Left cardiac atrium (tissue), 4 donors: ENCODE measurements at regions not wholly inside any gene's neighbourhood (a gene's known extent, or its start where the extent isn't known, plus 50 kb on each side); places are given as distances from the start of the nearest gene placed in this dataset.

ENCODE experiments used
- ATAC-seq, 2 donors: fragments of 200-7000 bp; cut with Tn5 transposase; one replicate each; pipeline ENCODE4 v1.9.1; 2020; ENCODE audit warnings: mild to moderate bottlenecking in 2 of 2, moderate library complexity in 2 of 2
- DNase-seq: peaks from one replicate; pipeline ENCODE4 v3.0.0-alpha.2; 2020
- intact Hi-C, 2 donors: fragments of 100-400 bp; cut with DNase I; formaldehyde crosslinking; loops; one replicate each; pipeline versions ENCODE4 v1.14.1 to v1.15.1; 2022 to 2023
- donor health status: DM: no; HTN: yes; CAD: no.
- donor health status: DM: no; HTN: yes; CAD: no; lungs with severe emphysema.
- donor health status: DM: yes; HTN: yes; CAD: no.
- donor health status: Dilated cardiomyopathy.

GRCh38 chr6:121830736-121831135 lies 395.3 kb downstream of the GJA1 start:
- peak in 1 of 2 donors; percentile 42 for ATAC-seq
- intact Hi-C loops, result no loop called here
- no peak for DNase-seq

- no peak for DNase-seq
Observed at GRCh38 chr6:121835662-121836061, 400.2 kb downstream of the GJA1 start.

GRCh38 chr6:121837545-121838229 lies 402.2 kb downstream of the GJA1 start:
- DNase-seq, result no peak
- ATAC-seq, result no peak
- intact Hi-C loops, result no loop called here

More at GRCh38 chr6:121835662-121836061, 400.2 kb downstream of the GJA1 start:
- intact Hi-C loops, result no loop called here
- peak in 1 of 2 donors; percentile 40 for ATAC-seq

- ATAC-seq, result peak; percentile 95 to 98
- DNase-seq, result peak; percentile 27
- intact Hi-C loops, result no loop called here
Observed at GRCh38 chr6:121838842-121839241, 403.4 kb downstream of the GJA1 start.

GRCh38 chr6:121839896-121840295 lies 404.4 kb downstream of the GJA1 start:
- intact Hi-C loops, result loop anchor here (10.0 kb wide), 2 partner anchors 175 to 405 kb away; partner anchors contain the start of gene GJA1 (in 1 of the 2)
- no peak for ATAC-seq
- DNase-seq, result no peak

GRCh38 chr6:121844898-121845297 lies 409.5 kb downstream of the GJA1 start:
- no peak for DNase-seq
- ATAC-seq, result peak; percentile 24 to 46
- intact Hi-C loops, result loop anchor here (5.0 to 10.0 kb wide), 3 partner anchors 180 to 410 kb away; partner anchors contain the start of gene GJA1 (in 1 of the 2)

GRCh38 chr6:121847806-121848522 lies 412.5 kb downstream of the GJA1 start:
- intact Hi-C loops, result loop anchor here (2.0 to 10.0 kb wide), 4 partner anchors 183 to 413 kb away; partner anchors contain the start of gene GJA1 (in 2 of the 2)
- no peak for DNase-seq
- ATAC-seq, result no peak

- ATAC-seq, result peak in 1 of 2 donors; percentile 25
- DNase-seq, result no peak
- intact Hi-C loops, result loop anchor here (2.0 to 10.0 kb wide), 4 partner anchors 184 to 414 kb away; partner anchors contain the start of gene GJA1 (in 2 of the 2)
Observed at GRCh38 chr6:121848523-121849255, 413.2 kb downstream of the GJA1 start.

- ATAC-seq (peak; percentile 89 to 94), DNase-seq (peak; percentile 48)
- intact Hi-C loops, result loop anchor here (2.0 to 10.0 kb wide), 4 partner anchors 183 to 415 kb away; partner anchors contain the start of gene GJA1 (in 2 of the 2)
Observed at GRCh38 chr6:121849477-121849876, 414.0 kb downstream of the GJA1 start.

- DNase-seq (no peak), ATAC-seq (peak in 1 of 2 donors; percentile 68)
- intact Hi-C loops, result loop anchor here in 1 of 2 donors (10.0 kb wide), 1 partner anchor 334 kb away; no protein-coding TSS in a partner anchor
Observed at GRCh38 chr6:121851056-121851455, 415.6 kb downstream of the GJA1 start.

GRCh38 chr6:121853686-121854085 lies 418.2 kb downstream of the GJA1 start:
- no peak for DNase-seq
- intact Hi-C loops, result loop anchor here in 1 of 2 donors (10.0 kb wide), 1 partner anchor 331 kb away; no protein-coding TSS in a partner anchor

GRCh38 chr6:121855521-121855920 lies 420.1 kb downstream of the GJA1 start:
- DNase-seq, result no peak
- no peak for ATAC-seq

More at GRCh38 chr6:121853686-121854085, 418.2 kb downstream of the GJA1 start:
- ATAC-seq, result no peak

GRCh38 chr6:121856296-121856695 lies 420.9 kb downstream of the GJA1 start:
- intact Hi-C loops, result loop anchor here in 1 of 2 donors (10.0 kb wide), 1 partner anchor 329 kb away; no protein-coding TSS in a partner anchor
- no peak for DNase-seq
- no peak for ATAC-seq

More at GRCh38 chr6:121855521-121855920, 420.1 kb downstream of the GJA1 start:
- intact Hi-C loops, result loop anchor here in 1 of 2 donors (10.0 kb wide), 1 partner anchor 329 kb away; no protein-coding TSS in a partner anchor

GRCh38 chr6:121857551-121857950 lies 422.1 kb downstream of the GJA1 start:
- intact Hi-C loops, result loop anchor here in 1 of 2 donors (10.0 kb wide), 1 partner anchor 327 kb away; no protein-coding TSS in a partner anchor
- DNase-seq (no peak), ATAC-seq (no peak)

GRCh38 chr6:121858310-121858709 lies 422.9 kb downstream of the GJA1 start:
- DNase-seq (no peak), ATAC-seq (no peak)
- intact Hi-C loops, result loop anchor here in 1 of 2 donors (10.0 kb wide), 1 partner anchor 326 kb away; no protein-coding TSS in a partner anchor

GRCh38 chr6:121858986-121859385 lies 423.5 kb downstream of the GJA1 start:
- ATAC-seq (no peak), DNase-seq (no peak)
- intact Hi-C loops, result loop anchor here in 1 of 2 donors (10.0 kb wide), 1 partner anchor 326 kb away; no protein-coding TSS in a partner anchor

- intact Hi-C loops, result no loop called here
- DNase-seq (no peak), ATAC-seq (no peak)
Observed at GRCh38 chr6:121865811-121866210, 430.4 kb downstream of the GJA1 start.

- ATAC-seq (no peak), DNase-seq (no peak)
- intact Hi-C loops, result no loop called here
Observed at GRCh38 chr6:121867095-121867494, 431.6 kb downstream of the GJA1 start.

GRCh38 chr6:121868206-121868605 lies 432.8 kb downstream of the GJA1 start:
- DNase-seq (no peak), ATAC-seq (peak in 1 of 2 donors; percentile 68)
- intact Hi-C loops, result no loop called here
